HG03460 (cell line): ENCODE measurements at regions not wholly inside any gene's neighbourhood (a gene's known extent, or its start where the extent isn't known, plus 50 kb on each side); places are given as distances from the start of the nearest gene placed in this dataset.

Experiments
- ATAC-seq: cut with Tn5 transposase; IDR thresholded peaks from one replicate; pipeline ENCODE4 v1.9.1; 2021; ENCODE audit not compliant: unreplicated experiment

- no peak for ATAC-seq
These were observed 149.2 kb upstream of the RGMB start for GRCh38 chr5:98624145-98624880.

GRCh38 chr5:98627121-98627520 is 146.3 kb upstream of the RGMB start:
- ATAC-seq = no peak

- ATAC-seq = no peak
These were observed 142.8 kb upstream of the RGMB start for GRCh38 chr5:98630621-98631020.

- ATAC-seq = no peak
These were observed 142.0 kb upstream of the RGMB start for GRCh38 chr5:98631311-98632054.

GRCh38 chr5:98635656-98636055 is 137.8 kb upstream of the RGMB start:
- ATAC-seq = no peak

GRCh38 chr5:98637116-98637515 is 136.3 kb upstream of the RGMB start:
- ATAC-seq = no peak

GRCh38 chr5:98637557-98637956 is 135.9 kb upstream of the RGMB start:
- ATAC-seq = no peak

- no peak for ATAC-seq
These were observed 135.4 kb upstream of the RGMB start for GRCh38 chr5:98638111-98638510.

GRCh38 chr5:98638701-98639100 is 134.8 kb upstream of the RGMB start:
- ATAC-seq = no peak

GRCh38 chr5:98639274-98639673 is 134.2 kb upstream of the RGMB start:
- no peak for ATAC-seq

GRCh38 chr5:98641671-98642070 is 131.8 kb upstream of the RGMB start:
- ATAC-seq = no peak

- ATAC-seq = no peak
These were observed 129.9 kb upstream of the RGMB start for GRCh38 chr5:98643569-98643968.

- no peak for ATAC-seq
These were observed 121.7 kb upstream of the RGMB start for GRCh38 chr5:98651715-98652114.

GRCh38 chr5:98656125-98656795 is 117.2 kb upstream of the RGMB start:
- ATAC-seq = no peak

- ATAC-seq = no peak
These were observed 116.7 kb upstream of the RGMB start for GRCh38 chr5:98656796-98657195.

- ATAC-seq = no peak
These were observed 115.9 kb upstream of the RGMB start for GRCh38 chr5:98657559-98657958.

- no peak for ATAC-seq
These were observed 109.9 kb upstream of the RGMB start for GRCh38 chr5:98663521-98663920.

GRCh38 chr5:98664736-98665135 is 108.7 kb upstream of the RGMB start:
- ATAC-seq = no peak

- no peak for ATAC-seq
These were observed 93.5 kb upstream of the RGMB start for GRCh38 chr5:98679963-98680362.

GRCh38 chr5:98690002-98690401 is 83.5 kb upstream of the RGMB start:
- ATAC-seq = no peak

- no peak for ATAC-seq
These were observed 78.6 kb upstream of the RGMB start for GRCh38 chr5:98694902-98695301.

GRCh38 chr5:98698359-98698758 is 75.1 kb upstream of the RGMB start:
- ATAC-seq = no peak
